GM23248 (cell line): ENCODE measurements at regions not wholly inside any gene's neighbourhood (a gene's known extent, or its start where the extent isn't known, plus 50 kb on each side); places are given as distances from the start of the nearest gene placed in this dataset.

ENCODE experiments used
- EZH2 ChIP-seq: fragments of 200-600 bp; sonication (generic); IDR thresholded peaks from 2 replicates; pipeline ENCODE4 v1.6.1; 2018; ENCODE audit warnings: antibody characterized with exemption, mild to moderate bottlenecking; ENCODE audit not compliant: insufficient read depth, poor library complexity, severe bottlenecking
- EZH2phosphoT487 ChIP-seq: fragments of 200-600 bp; sonication (generic); IDR thresholded peaks from 2 replicates; pipeline ENCODE4 v1.6.1; 2018; ENCODE audit warnings: antibody characterized with exemption, moderate library complexity, mild to moderate bottlenecking, low read depth; ENCODE audit not compliant: insufficient read depth

DNA sequence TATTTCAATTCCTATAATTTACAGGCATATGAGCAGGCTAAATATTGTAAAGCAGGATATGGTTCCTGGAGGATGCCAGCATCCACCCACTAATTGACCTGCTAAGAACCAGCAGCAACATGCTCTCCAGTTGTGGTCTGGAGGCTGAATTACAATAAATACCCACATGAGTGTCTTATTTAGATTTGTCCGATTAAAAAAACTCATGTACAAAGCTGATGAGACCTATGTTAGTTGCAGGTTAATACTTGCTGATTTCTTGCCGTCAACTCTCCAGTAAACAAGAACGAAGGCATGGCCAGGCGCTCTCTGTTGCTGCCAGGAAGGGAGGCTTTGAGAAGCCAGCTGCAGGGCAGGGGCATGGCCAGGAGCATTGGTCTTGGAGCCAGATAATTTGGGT is 169.3 kb upstream of the PRICKLE1 start:
- TF ChIP-seq EZH2, result no peak
- no peak for TF ChIP-seq EZH2phosphoT487
